IMR-90 (cell line): ENCODE measurements at regions not wholly inside any gene's neighbourhood (a gene's known extent, or its start where the extent isn't known, plus 50 kb on each side); places are given as distances from the start of the nearest gene placed in this dataset.

Experiments used
- ATAC-seq: fragments of 200-7000 bp; cut with Tn5 transposase; 2 replicates; pipeline ENCODE4 v1.9.1; 2020; ENCODE audit warnings: low read depth, mild to moderate bottlenecking, moderate library complexity
- BruUV-seq: library from RNA; stranded (reverse); fragments of 400-500 nt; replicated peaks from 2 replicates; lab custom pipeline; 2021; lab: Mats Ljungman, UMichigan
- CTCF ChIA-PET: fragments of 300-600 bp; formaldehyde crosslinking; extraction: SDS; loops from one replicate; lab custom pipeline; 2021; ENCODE audit warnings: antibody characterized with exemption; lab: Yijun Ruan, JAX
- POLR2A ChIA-PET: fragments of 300-600 bp; sonication (Branson Sonifier 250); formaldehyde crosslinking; loops from one replicate; lab custom pipeline; 2022; ENCODE audit warnings: antibody characterized with exemption; ENCODE audit not compliant: unreplicated experiment; lab: Charles Lee
- DNase-seq: peaks from one replicate; pipeline ENCODE4 v3.0.0; 2013
- H2AFZ ChIP-seq: replicated peaks from 2 replicates; pipeline ENCODE3; 2013; ENCODE audit warnings: low read length, mild to moderate bottlenecking; ENCODE audit not compliant: poor library complexity
- H2AK5ac ChIP-seq: 2 replicates; pipeline ENCODE4 v1.6.1; 2013; ENCODE audit warnings: low read depth, low read length, inconsistent platforms
- H2AK9ac ChIP-seq: replicated peaks from 2 replicates; pipeline ENCODE3; 2013; ENCODE audit warnings: mild to moderate bottlenecking, low read depth, low read length, moderate library complexity; ENCODE audit not compliant: poor library complexity
- H2BK120ac ChIP-seq: 2 replicates; pipeline ENCODE4 v1.6.1; 2013; ENCODE audit warnings: low read depth, low read length, inconsistent platforms
- H2BK15ac ChIP-seq: 3 replicates; pipeline ENCODE4 v1.6.1; 2013; ENCODE audit warnings: low read depth, low read length, inconsistent platforms
- H2BK20ac ChIP-seq: 2 replicates; pipeline ENCODE4 v1.6.1; 2013; ENCODE audit warnings: low read depth, mild to moderate bottlenecking, inconsistent platforms, low read length, moderate library complexity
- H2BK5ac ChIP-seq: 2 replicates; pipeline ENCODE4 v1.6.1; 2013; ENCODE audit warnings: mild to moderate bottlenecking, low read depth, low read length, inconsistent platforms; ENCODE audit not compliant: poor library complexity, severe bottlenecking
- H3K14ac ChIP-seq: replicated peaks from 2 replicates; pipeline ENCODE4 v1.6.1; 2013; ENCODE audit warnings: low read depth, low read length, inconsistent platforms
- H3K18ac ChIP-seq: 2 replicates; pipeline ENCODE4 v1.6.1; 2013; ENCODE audit warnings: low read depth, low read length, control low read depth
- H3K23ac ChIP-seq: 2 replicates; pipeline ENCODE4 v1.6.1; 2013; ENCODE audit warnings: low read depth, low read length, inconsistent platforms
- H3K27ac ChIP-seq: 2 replicates; pipeline ENCODE4 v1.5.1; 2013; ENCODE audit warnings: mild to moderate bottlenecking, control low read depth, low read length; ENCODE audit not compliant: insufficient read depth
- H3K27me3 ChIP-seq: 2 replicates; pipeline ENCODE4 v1.6.1; 2013; ENCODE audit warnings: low read length; ENCODE audit not compliant: control insufficient read depth, insufficient read depth
- H3K36me3 ChIP-seq: 2 replicates; pipeline ENCODE4 v1.6.1; 2013; ENCODE audit warnings: low read length, mixed read lengths; ENCODE audit not compliant: control insufficient read depth, insufficient read depth
- H3K4ac ChIP-seq: 2 replicates; pipeline ENCODE4 v1.6.1; 2013; ENCODE audit warnings: low read depth, low read length, inconsistent platforms
- H3K4me1 ChIP-seq: 2 replicates; pipeline ENCODE4 v1.6.1; 2013; ENCODE audit warnings: low read length, mixed read lengths; ENCODE audit not compliant: control insufficient read depth, insufficient read depth
- H3K4me2 ChIP-seq: 2 replicates; pipeline ENCODE4 v1.6.1; 2013; ENCODE audit warnings: low read depth, mild to moderate bottlenecking, control low read depth, low read length, moderate library complexity
- H3K4me3 ChIP-seq: 2 replicates; pipeline ENCODE4 v1.5.1; 2013; ENCODE audit warnings: low read depth, mild to moderate bottlenecking, control low read depth, low read length, moderate library complexity; ENCODE audit not compliant: insufficient read depth
- H3K56ac ChIP-seq: 2 replicates; pipeline ENCODE4 v1.6.1; 2013; ENCODE audit warnings: low read length, inconsistent platforms; ENCODE audit not compliant: insufficient read depth; ENCODE audit errors: extremely low read depth
- H3K79me1 ChIP-seq, 2 experiments: 2 replicates each; pipeline ENCODE4 v1.6.1; 2013; ENCODE audit warnings: low read length in 2 of 2, inconsistent platforms in 1 of 2, low read depth in 1 of 2
- H3K9ac ChIP-seq: 2 replicates; pipeline ENCODE4 v1.6.1; 2013; ENCODE audit warnings: low read depth, low read length, control low read depth
- H3K9me1 ChIP-seq: 2 replicates; pipeline ENCODE4 v1.6.1; 2013; ENCODE audit warnings: low read length, inconsistent platforms; ENCODE audit not compliant: insufficient read depth
- H3K9me3 ChIP-seq: 2 replicates; pipeline ENCODE4 v1.6.1; 2013; ENCODE audit warnings: low read length; ENCODE audit not compliant: control insufficient read depth, insufficient read depth
- H4K20me1 ChIP-seq: 2 replicates; pipeline ENCODE4 v1.6.1; 2013; ENCODE audit warnings: low read length, inconsistent platforms; ENCODE audit not compliant: insufficient read depth
- H4K5ac ChIP-seq: 2 replicates; pipeline ENCODE4 v1.6.1; 2013; ENCODE audit warnings: mild to moderate bottlenecking, low read depth, low read length, control low read depth
- H4K8ac ChIP-seq, 2 experiments: 2 replicates each; pipeline ENCODE4 v1.6.1; 2013; ENCODE audit warnings: low read depth in 2 of 2, low read length in 2 of 2, control low read depth in 1 of 2, inconsistent platforms in 1 of 2
- H4K91ac ChIP-seq: 2 replicates; pipeline ENCODE4 v1.6.1; 2013; ENCODE audit warnings: low read depth, low read length, inconsistent platforms; ENCODE audit not compliant: insufficient read depth
- BHLHE40 ChIP-seq: fragments of 150-350 bp; IDR thresholded peaks from 2 replicates; pipeline ENCODE4 v1.6.1; 2016; ENCODE audit warnings: mild to moderate bottlenecking, low read depth, low read length
- FOS ChIP-seq: fragments of 150-350 bp; IDR thresholded peaks from 2 replicates; pipeline ENCODE4 v1.6.1; 2016; ENCODE audit warnings: low read depth, low read length
- MAZ ChIP-seq: IDR thresholded peaks from 2 replicates; pipeline ENCODE4 v1.6.1; 2012; ENCODE audit warnings: low read depth, mild to moderate bottlenecking, low read length, improper control_type of control experiment, moderate library complexity, borderline replicate concordance
- MXI1 ChIP-seq: IDR thresholded peaks from 2 replicates; pipeline ENCODE4 v1.6.1; 2012; ENCODE audit warnings: low read depth, mild to moderate bottlenecking, low read length, moderate library complexity, borderline replicate concordance
- NFE2L2 ChIP-seq: fragments of 150-350 bp; IDR thresholded peaks from 2 replicates; pipeline ENCODE4 v1.6.1; 2016; ENCODE audit warnings: low read depth, mild to moderate bottlenecking, low read length
- POLR2A ChIP-seq: IDR thresholded peaks from 2 replicates; pipeline ENCODE4 v1.6.1; 2012; ENCODE audit warnings: mild to moderate bottlenecking, low read depth, low read length
- RAD21 ChIP-seq: IDR thresholded peaks from 2 replicates; pipeline ENCODE4 v1.6.1; 2012; ENCODE audit warnings: low read length, improper control_type of control experiment
- RCOR1 ChIP-seq: IDR thresholded peaks from 2 replicates; pipeline ENCODE4 v1.6.1; 2012; ENCODE audit warnings: mild to moderate bottlenecking, low read length, improper control_type of control experiment; ENCODE audit not compliant: insufficient replicate concordance
- SMC3 ChIP-seq: fragments of 150-350 bp; IDR thresholded peaks from 2 replicates; pipeline ENCODE4 v1.6.1; 2016; ENCODE audit warnings: low read depth, mild to moderate bottlenecking, antibody characterized with exemption, low read length, moderate library complexity
- WGBS, 2 experiments: methylation state at CpG; one replicate each; pipeline versions ENCODE4 v1.1.5 to v1.1.7; 2013; ENCODE audit warnings: missing lambda C conversion rate in 2 of 2; ENCODE audit not compliant: insufficient read length in 1 of 2; ENCODE audit errors: extremely low coverage in 2 of 2; 5-methylcytosine and 5-hydroxymethylcytosine counted together
- dilution Hi-C: fragments of 300-500 bp; cut with HindIII; formaldehyde crosslinking; loops from one replicate; pipeline ENCODE4 v1.14.3; 2018; ENCODE audit warnings: low sequenced_read_pairs; ENCODE audit not compliant: unreplicated experiment
- in situ Hi-C: fragments of 300-500 bp; cut with MboI; formaldehyde crosslinking; loops from 3 replicates; pipeline ENCODE4 v1.14.3; 2019; ENCODE audit warnings: low sequenced_read_pairs, inconsistent platforms, mixed read lengths
- intact Hi-C: fragments of 100-400 bp; cut with micrococcal nuclease; formaldehyde crosslinking; loops from 2 replicates; pipeline ENCODE4 v1.10.0; 2022
- TF ChIP-seq, protein P1 (sequence below): conservative IDR thresholded peaks from 2 replicates; pipeline ENCODE4 v1.5.1; 2012; ENCODE audit warnings: mild to moderate bottlenecking, low read depth, low read length, improper control_type of control experiment
- TF ChIP-seq, protein P2 (sequence below): fragments of 150-350 bp; IDR thresholded peaks from 2 replicates; pipeline ENCODE4 v1.6.1; 2017; ENCODE audit warnings: mild to moderate bottlenecking, antibody characterized with exemption, low read length, low read depth

- Histone ChIP-seq H2BK5ac (no peak overlapping the region), H3K27me3 (no peaks in the 10 kb centered on the region), H3K23ac (no peak overlapping the region), H3K4me2 (no peak overlapping the region), H2BK120ac (no peak overlapping the region), H3K18ac (no peak overlapping the region), H2BK15ac (no peak overlapping the region), H2BK20ac (no peak overlapping the region), H3K14ac (no peak overlapping the region), H3K27ac (no peak overlapping the region), H4K20me1 (no peaks in the 10 kb centered on the region), H3K4ac (no peak overlapping the region), H2AK5ac (no peak overlapping the region), H3K4me1 (no peaks in the 10 kb centered on the region), H3K56ac (no peak overlapping the region), H3K9me1 (no peaks in the 10 kb centered on the region), H4K91ac (no peak overlapping the region), H4K8ac (no peak overlapping the region), H3K36me3 (no peaks in the 10 kb centered on the region), H2AK9ac (no peak overlapping the region), H4K5ac (no peak overlapping the region), H3K4me3 (no peak overlapping the region), H2AFZ (no peak overlapping the region), H3K79me1 (no peaks in the 10 kb centered on the region), H3K9ac (no peak overlapping the region), H3K9me3 (no peaks in the 10 kb centered on the region)
- no TSS peak for BruUV-seq
- ATAC-seq (no peak), DNase-seq (no peak)
- no CpG with 5 or more reads among the region's 4 CpGs for WGBS, 2 experiments
- TF ChIP-seq MAZ: no peak
- no peak for TF ChIP-seq NFE2L2
- TF ChIP-seq, protein P1, sequence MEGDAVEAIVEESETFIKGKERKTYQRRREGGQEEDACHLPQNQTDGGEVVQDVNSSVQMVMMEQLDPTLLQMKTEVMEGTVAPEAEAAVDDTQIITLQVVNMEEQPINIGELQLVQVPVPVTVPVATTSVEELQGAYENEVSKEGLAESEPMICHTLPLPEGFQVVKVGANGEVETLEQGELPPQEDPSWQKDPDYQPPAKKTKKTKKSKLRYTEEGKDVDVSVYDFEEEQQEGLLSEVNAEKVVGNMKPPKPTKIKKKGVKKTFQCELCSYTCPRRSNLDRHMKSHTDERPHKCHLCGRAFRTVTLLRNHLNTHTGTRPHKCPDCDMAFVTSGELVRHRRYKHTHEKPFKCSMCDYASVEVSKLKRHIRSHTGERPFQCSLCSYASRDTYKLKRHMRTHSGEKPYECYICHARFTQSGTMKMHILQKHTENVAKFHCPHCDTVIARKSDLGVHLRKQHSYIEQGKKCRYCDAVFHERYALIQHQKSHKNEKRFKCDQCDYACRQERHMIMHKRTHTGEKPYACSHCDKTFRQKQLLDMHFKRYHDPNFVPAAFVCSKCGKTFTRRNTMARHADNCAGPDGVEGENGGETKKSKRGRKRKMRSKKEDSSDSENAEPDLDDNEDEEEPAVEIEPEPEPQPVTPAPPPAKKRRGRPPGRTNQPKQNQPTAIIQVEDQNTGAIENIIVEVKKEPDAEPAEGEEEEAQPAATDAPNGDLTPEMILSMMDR: no peak
- no peak for TF ChIP-seq RCOR1
- no peak for TF ChIP-seq MXI1
- TF ChIP-seq BHLHE40: no peak
- no peak for TF ChIP-seq FOS
- no peak for TF ChIP-seq POLR2A
- TF ChIP-seq, protein P2, sequence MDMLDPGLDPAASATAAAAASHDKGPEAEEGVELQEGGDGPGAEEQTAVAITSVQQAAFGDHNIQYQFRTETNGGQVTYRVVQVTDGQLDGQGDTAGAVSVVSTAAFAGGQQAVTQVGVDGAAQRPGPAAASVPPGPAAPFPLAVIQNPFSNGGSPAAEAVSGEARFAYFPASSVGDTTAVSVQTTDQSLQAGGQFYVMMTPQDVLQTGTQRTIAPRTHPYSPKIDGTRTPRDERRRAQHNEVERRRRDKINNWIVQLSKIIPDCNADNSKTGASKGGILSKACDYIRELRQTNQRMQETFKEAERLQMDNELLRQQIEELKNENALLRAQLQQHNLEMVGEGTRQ: no peak
- no peak for TF ChIP-seq SMC3
- no peak for TF ChIP-seq RAD21
- ChIA-PET CTCF (interaction anchor here (0.5 kb wide), 1 partner anchor 21 kb away, joined by 3 read pairs; no protein-coding TSS in a partner anchor), POLR2A (no interaction called here)
- dilution Hi-C loops: no loop called here
- in situ Hi-C loops: no loop called here
- intact Hi-C loops: no loop called here
These were observed 609.6 kb downstream of the BRINP3 start for GRCh38 chr1:189868021-189868420.
